ENCODE measurements at regions not wholly inside any gene's neighbourhood (a gene's known extent, or its start where the extent isn't known, plus 50 kb on each side); places are given as distances from the start of the nearest gene placed in this dataset.

- Histone ChIP-seq H2BK5ac (ENCODE audit: low read depth, low read length) (no peak overlapping the region), H3K9ac (replicated peaks in 1 of 4; ENCODE audit: extremely low read depth in 1 of 4, low read depth in 3 of 4, low read length in 3 of 4) (no peak overlapping the region), H3K23ac (ENCODE audit: insufficient read length) (no peak overlapping the region), H3K79me1 (ENCODE audit: low read depth, low read length) (no peaks in the 10 kb centered on the region), H3K9me3 (ENCODE audit: insufficient read depth in 2 of 2, low read depth in 1 of 2, low read length in 1 of 2) (no peaks in the 10 kb centered on the region; a peak in 1 of 4 replicates), H3K4me1 (replicated peaks in 1 of 4; ENCODE audit: control insufficient read depth in 3 of 4, insufficient read depth in 4 of 4, low read length in 3 of 4) (peaks cover 2 to 9% (median 7%) of the 10 kb centered on the region in 4 experiments; a peak in 5 of 7 replicates), H3K27ac (ENCODE audit: low read depth, low read length) (no peak overlapping the region), H3K4me3 (ENCODE audit: extremely low read depth in 1 of 4, insufficient read depth in 2 of 4, low read depth in 3 of 4, low read length in 4 of 4) (peak overlapping the region in 1 of 4 experiments; percentile 45; a peak in 2 of 8 replicates), H4K91ac (replicated peaks; ENCODE audit: insufficient read length, low read length) (no peak overlapping the region), H4K5ac (ENCODE audit: insufficient read length, low read depth, low read length) (no peak overlapping the region), H2BK15ac (ENCODE audit: low read length) (no peak overlapping the region), H3K27me3 (replicated peaks in 1 of 4; ENCODE audit: control insufficient read depth in 3 of 4, extremely low read depth in 1 of 4, insufficient read depth in 3 of 4, low read length in 3 of 4) (peaks cover 0 to 1% (median 0%) of the 10 kb centered on the region in 4 experiments; a peak in 1 of 7 replicates), H3K79me2 (ENCODE audit: control insufficient read depth in 1 of 2, insufficient read depth in 2 of 2, low read length in 2 of 2) (no peaks in the 10 kb centered on the region), H3K4me2 (ENCODE audit: insufficient read depth in 1 of 2, low read depth in 2 of 2, low read length in 2 of 2) (peak overlapping the region; percentile 56 to 65; a peak in 2 of 4 replicates), H3K23me2 (ENCODE audit: low read depth, low read length) (no peaks in the 10 kb centered on the region), H3K14ac (ENCODE audit: insufficient read length) (no peak overlapping the region), H2BK20ac (ENCODE audit: low read length) (no peak overlapping the region), H3K4ac (replicated peaks; ENCODE audit: insufficient read length, low read depth, low read length) (no peak overlapping the region), H2AFZ (ENCODE audit: low read length) (no peak overlapping the region), H2BK12ac (ENCODE audit: low read depth, low read length) (no peak overlapping the region), H3K18ac (ENCODE audit: extremely low read depth, low read length) (no peak overlapping the region), H2BK120ac (replicated peaks; ENCODE audit: low read depth, low read length) (no peak overlapping the region), H4K20me1 (replicated peaks in 1 of 2; ENCODE audit: control insufficient read depth in 1 of 2, insufficient read depth in 2 of 2, low read length in 2 of 2) (no peaks in the 10 kb centered on the region), H2AK5ac (ENCODE audit: low read depth, low read length) (no peak overlapping the region), H3K36me3 (ENCODE audit: control insufficient read depth in 2 of 4, insufficient read depth in 4 of 4, low read length in 3 of 4) (no peaks in the 10 kb centered on the region), H3K56ac (replicated peaks; ENCODE audit: insufficient read length, low read depth, low read length) (no peak overlapping the region), H4K8ac (ENCODE audit: extremely low read depth, insufficient read depth, low read length) (no peak overlapping the region)
- ChIA-PET POLR2A (ENCODE audit: partially characterized antibody) (no interaction called here), CTCF (ENCODE audit: partially characterized antibody) (interaction anchor here (1.5 kb wide), 1 partner anchor 203 kb away, joined by 4 read pairs; no protein-coding TSS in a partner anchor)
- DNase-seq (ENCODE audit: low read depth in 1 of 2, low spot score in 2 of 2) (no peak), FAIRE-seq (no peak)
- 80% methylated on average over 5 of the region's 5 CpGs; no CpG with 5 or more reads in 1 of the 2 experiments for WGBS, 2 experiments (ENCODE audit: extremely low coverage in 1 of 2, insufficient coverage in 1 of 2, insufficient read length in 1 of 2, insufficient replicate concordance in 2 of 2, low coverage in 1 of 2, low lambda C conversion rate in 2 of 2, missing lambda C conversion rate in 1 of 2)
- TF ChIP-seq POLR2A (IDR thresholded peaks at IDR 0.05; ENCODE audit: control extremely low read depth in 1 of 2, low read depth in 2 of 2, low read length in 2 of 2) (no peak), POU5F1 (IDR thresholded peaks at IDR 0.05; ENCODE audit: low read depth, low read length) (no peak), SRF (IDR thresholded peaks at IDR 0.05; ENCODE audit: low read depth, low read length) (no peak), SP2 (IDR thresholded peaks at IDR 0.05; ENCODE audit: low read length) (no peak), HDAC2 (IDR thresholded peaks at IDR 0.05; ENCODE audit: borderline replicate concordance in 1 of 2, low read depth in 2 of 2, low read length in 2 of 2) (no peak), JUN (IDR thresholded peaks at IDR 0.05; ENCODE audit: low read depth, low read length) (no peak), E2F6 (IDR thresholded peaks at IDR 0.05) (no peak)
- TF ChIP-seq, protein P1, sequence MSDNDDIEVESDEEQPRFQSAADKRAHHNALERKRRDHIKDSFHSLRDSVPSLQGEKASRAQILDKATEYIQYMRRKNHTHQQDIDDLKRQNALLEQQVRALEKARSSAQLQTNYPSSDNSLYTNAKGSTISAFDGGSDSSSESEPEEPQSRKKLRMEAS (IDR thresholded peaks at IDR 0.05) = no peak
- TF ChIP-seq, protein P2, sequence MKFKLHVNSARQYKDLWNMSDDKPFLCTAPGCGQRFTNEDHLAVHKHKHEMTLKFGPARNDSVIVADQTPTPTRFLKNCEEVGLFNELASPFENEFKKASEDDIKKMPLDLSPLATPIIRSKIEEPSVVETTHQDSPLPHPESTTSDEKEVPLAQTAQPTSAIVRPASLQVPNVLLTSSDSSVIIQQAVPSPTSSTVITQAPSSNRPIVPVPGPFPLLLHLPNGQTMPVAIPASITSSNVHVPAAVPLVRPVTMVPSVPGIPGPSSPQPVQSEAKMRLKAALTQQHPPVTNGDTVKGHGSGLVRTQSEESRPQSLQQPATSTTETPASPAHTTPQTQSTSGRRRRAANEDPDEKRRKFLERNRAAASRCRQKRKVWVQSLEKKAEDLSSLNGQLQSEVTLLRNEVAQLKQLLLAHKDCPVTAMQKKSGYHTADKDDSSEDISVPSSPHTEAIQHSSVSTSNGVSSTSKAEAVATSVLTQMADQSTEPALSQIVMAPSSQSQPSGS (IDR thresholded peaks at IDR 0.05; ENCODE audit: low read length) = no peak
These were observed 217.4 kb downstream of the CDCA7 start for GRCh38 chr2:173571887-173572680.
